Transverse colon (tissue), 4 donors: ENCODE measurements at regions not wholly inside any gene's neighbourhood (a gene's known extent, or its start where the extent isn't known, plus 50 kb on each side); places are given as distances from the start of the nearest gene placed in this dataset.

Experiments
- DNase-seq: peaks from one replicate; pipeline ENCODE4 v3.0.0-alpha.2; 2019
- H3K27ac ChIP-seq, 4 donors: fragments of 200-600 bp; sonication (generic); 2 replicates each; pipeline ENCODE4 v1.5.1; 2016 to 2018; ENCODE audit warnings: inconsistent platforms in 4 of 4
- H3K27me3 ChIP-seq: fragments of 200-600 bp; sonication (generic); 2 replicates; pipeline ENCODE4 v1.5.1; 2017; ENCODE audit warnings: inconsistent platforms
- H3K36me3 ChIP-seq, 4 donors: fragments of 200-600 bp; sonication (generic); 2 replicates each; pipeline ENCODE4 v1.5.1; 2017 to 2019; ENCODE audit warnings: inconsistent platforms in 4 of 4
- H3K4me1 ChIP-seq, 4 donors: fragments of 200-600 bp; sonication (generic); 2 replicates each; pipeline ENCODE4 v1.5.1; 2017 to 2020; ENCODE audit warnings: inconsistent platforms in 4 of 4
- H3K4me3 ChIP-seq, 4 donors: fragments of 200-600 bp; sonication (generic); 1 replicate in 1 of 4; 2 replicates in 3 of 4; pipeline versions ENCODE4 v1.5.1 to v1.6.1; 2017 to 2019; ENCODE audit warnings: inconsistent platforms in 4 of 4
- H3K9me3 ChIP-seq, 2 donors: fragments of 200-600 bp; sonication (generic); 2 replicates each; pipeline ENCODE4 v1.5.1; 2017 to 2019; ENCODE audit warnings: inconsistent platforms in 2 of 2
- EP300 ChIP-seq: sonication (generic); formaldehyde crosslinking; IDR thresholded peaks from one replicate; pipeline ENCODE4 v1.6.1; 2017; ENCODE audit warnings: antibody characterized with exemption, low read depth
- POLR2A ChIP-seq: fragments of 450-650 bp; IDR thresholded peaks from one replicate; pipeline ENCODE4 v1.6.1; 2016; ENCODE audit warnings: antibody characterized with exemption, mild to moderate bottlenecking, moderate library complexity
- POLR2AphosphoS5 ChIP-seq, 3 donors: sonication (generic); formaldehyde crosslinking; IDR thresholded peaks; one replicate each; pipeline ENCODE4 v1.6.1; 2016; ENCODE audit warnings: antibody characterized with exemption in 3 of 3
- WGBS, 2 donors: methylation state at CpG; one replicate each; pipeline ENCODE4 v1.1.5; 2018; ENCODE audit warnings: low coverage in 1 of 2; 5-methylcytosine and 5-hydroxymethylcytosine counted together
- in situ Hi-C, 4 donors: fragments of 200-750 bp; cut with MboI; loops; one replicate each; pipeline versions ENCODE4 v1.15.0 to v1.15.1; 2017; ENCODE audit warnings: low sequenced_read_pairs in 3 of 4, low pct_ligation_motif_present in 1 of 4, low pct_unique_long_range_greater_than_20kb in 1 of 4
- intact Hi-C: fragments of 100-400 bp; cut with DNase I; formaldehyde crosslinking; loops from one replicate; pipeline ENCODE4 v1.15.1; 2023; ENCODE audit warnings: low total_unique reads
- TF ChIP-seq, protein P1 (sequence below), 5 experiments: fragments of 200-600 bp in 3 of 5; fragments of 450-650 bp in 2 of 5; sonication (generic) in 3 of 5; IDR thresholded peaks; 1 replicate in 2 of 5; 2 replicates in 3 of 5; pipeline ENCODE4 v1.5.1; 2016 to 2017; ENCODE audit warnings: antibody characterized with exemption in 5 of 5, inconsistent platforms in 3 of 5, mild to moderate bottlenecking in 2 of 5, moderate library complexity in 1 of 5

DNA sequence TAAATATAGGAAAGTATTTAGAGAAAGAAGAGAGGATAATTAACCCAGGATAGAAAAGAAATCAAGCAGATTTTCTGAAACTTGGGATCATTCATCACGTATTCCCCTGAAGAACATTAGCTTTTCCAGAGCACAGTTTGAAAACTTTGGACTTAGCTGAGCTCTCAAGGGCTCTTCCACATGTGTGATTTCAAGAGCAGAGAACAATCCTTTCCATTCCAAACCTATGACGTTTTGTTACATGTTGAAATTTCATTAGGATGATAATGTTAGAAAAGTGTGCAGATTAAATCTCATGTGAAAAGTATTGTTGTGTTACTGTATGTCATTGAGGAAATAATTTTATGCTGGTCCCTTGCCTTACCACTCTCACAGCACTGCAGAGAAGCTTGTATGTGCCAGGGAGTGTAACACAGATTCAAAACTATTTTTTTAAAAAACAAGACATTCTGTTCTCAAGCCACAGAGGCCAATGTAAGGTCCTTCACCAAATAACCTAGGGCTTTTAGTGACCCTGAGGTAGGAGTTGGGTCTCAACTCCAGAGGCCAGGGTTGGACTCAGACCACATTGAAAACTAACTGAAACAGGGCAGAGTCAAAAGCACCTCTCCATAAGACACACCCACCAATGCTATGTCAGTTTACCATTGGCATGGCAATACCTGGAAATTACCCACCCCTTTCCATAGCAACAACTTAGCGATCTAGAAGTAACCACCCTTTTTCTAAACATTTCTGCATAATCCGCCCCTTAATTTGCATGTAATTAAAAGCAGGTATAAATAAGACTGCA, 141.3 kb downstream of the ANXA5 start:
- Histone ChIP-seq H3K27ac (no peak overlapping the region), H3K27me3 (no peaks in the 10 kb centered on the region), H3K36me3 (no peaks in the 10 kb centered on the region), H3K4me3 (no peak overlapping the region), H3K9me3 (no peaks in the 10 kb centered on the region), H3K4me1 (no peaks in the 10 kb centered on the region)
- TF ChIP-seq POLR2AphosphoS5 (IDR thresholded peaks at IDR 0.05) (no peak), POLR2A (no peak), EP300 (no peak)
- TF ChIP-seq, protein P1, sequence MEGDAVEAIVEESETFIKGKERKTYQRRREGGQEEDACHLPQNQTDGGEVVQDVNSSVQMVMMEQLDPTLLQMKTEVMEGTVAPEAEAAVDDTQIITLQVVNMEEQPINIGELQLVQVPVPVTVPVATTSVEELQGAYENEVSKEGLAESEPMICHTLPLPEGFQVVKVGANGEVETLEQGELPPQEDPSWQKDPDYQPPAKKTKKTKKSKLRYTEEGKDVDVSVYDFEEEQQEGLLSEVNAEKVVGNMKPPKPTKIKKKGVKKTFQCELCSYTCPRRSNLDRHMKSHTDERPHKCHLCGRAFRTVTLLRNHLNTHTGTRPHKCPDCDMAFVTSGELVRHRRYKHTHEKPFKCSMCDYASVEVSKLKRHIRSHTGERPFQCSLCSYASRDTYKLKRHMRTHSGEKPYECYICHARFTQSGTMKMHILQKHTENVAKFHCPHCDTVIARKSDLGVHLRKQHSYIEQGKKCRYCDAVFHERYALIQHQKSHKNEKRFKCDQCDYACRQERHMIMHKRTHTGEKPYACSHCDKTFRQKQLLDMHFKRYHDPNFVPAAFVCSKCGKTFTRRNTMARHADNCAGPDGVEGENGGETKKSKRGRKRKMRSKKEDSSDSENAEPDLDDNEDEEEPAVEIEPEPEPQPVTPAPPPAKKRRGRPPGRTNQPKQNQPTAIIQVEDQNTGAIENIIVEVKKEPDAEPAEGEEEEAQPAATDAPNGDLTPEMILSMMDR (IDR thresholded peaks at IDR 0.05): no peak
- intact Hi-C loops (no loop called here), in situ Hi-C loops (no loop called here)
- DNase-seq: no peak
- WGBS, 2 donors: 50 to 57% methylated on average over 3 to 4 of the region's 4 CpGs

- intact Hi-C loops (no loop called here), in situ Hi-C loops (no loop called here)
- Histone ChIP-seq H3K4me3 (no peak overlapping the region), H3K27ac (no peak overlapping the region), H3K27me3 (no peaks in the 10 kb centered on the region), H3K36me3 (no peaks in the 10 kb centered on the region), H3K9me3 (no peaks in the 10 kb centered on the region), H3K4me1 (no peaks in the 10 kb centered on the region)
- TF ChIP-seq EP300 (no peak), POLR2AphosphoS5 (IDR thresholded peaks at IDR 0.05) (no peak), POLR2A (no peak)
- TF ChIP-seq, protein P1 (IDR thresholded peaks at IDR 0.05): no peak
- DNase-seq: no peak
- WGBS, 2 donors: 50 to 53% methylated on average over 4 of the region's 4 CpGs
Measured at GRCh38 chr4:121554382-121554781, 142.4 kb downstream of the ANXA5 start.

- DNase-seq: no peak
- intact Hi-C loops: no loop called here
- WGBS, 2 donors: 69 to 72% methylated on average over 1 of the region's 1 CpG
Measured at GRCh38 chr4:121551881-121552280, 144.9 kb downstream of the ANXA5 start.

DNA sequence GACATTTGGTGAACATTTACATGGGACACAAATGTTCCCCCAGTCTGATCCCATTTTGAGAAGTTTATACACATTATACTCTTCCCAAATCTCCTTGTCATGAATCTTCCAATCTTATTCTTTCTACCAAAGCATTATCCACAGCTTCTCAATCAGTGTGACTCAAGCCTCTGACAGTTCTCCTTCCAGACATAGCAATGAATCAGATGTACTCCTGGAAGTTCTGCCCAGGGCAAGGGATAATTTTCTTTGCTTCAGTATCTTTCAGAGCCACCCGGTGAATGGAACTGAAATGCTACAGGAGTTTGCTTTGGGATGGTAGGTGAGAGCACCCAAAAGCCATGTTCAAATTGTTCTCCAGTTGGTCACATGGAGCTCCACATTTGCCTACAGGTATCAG, 145.5 kb downstream of the ANXA5 start:
- Histone ChIP-seq H3K9me3 (no peaks in the 10 kb centered on the region), H3K27ac (no peak overlapping the region), H3K4me3 (no peak overlapping the region), H3K27me3 (no peaks in the 10 kb centered on the region), H3K4me1 (no peaks in the 10 kb centered on the region), H3K36me3 (no peaks in the 10 kb centered on the region)
- TF ChIP-seq EP300 (no peak), POLR2A (no peak), POLR2AphosphoS5 (IDR thresholded peaks at IDR 0.05) (no peak)
- TF ChIP-seq, protein P1 (IDR thresholded peaks at IDR 0.05): no peak
- no peak for DNase-seq
- intact Hi-C loops (no loop called here), in situ Hi-C loops (no loop called here)
- 96 to 100% methylated on average over 1 of the region's 1 CpG for WGBS, 2 donors

More at GRCh38 chr4:121551881-121552280, 144.9 kb downstream of the ANXA5 start:
- in situ Hi-C loops: no loop called here
- no peaks in the 10 kb centered on the region for H3K36me3 ChIP-seq
- TF ChIP-seq POLR2A (no peak), POLR2AphosphoS5 (IDR thresholded peaks at IDR 0.05) (no peak), EP300 (no peak)
- TF ChIP-seq, protein P1 (IDR thresholded peaks at IDR 0.05): no peak
- no peak overlapping the region for H3K4me3 ChIP-seq
- no peaks in the 10 kb centered on the region for H3K4me1 ChIP-seq
- no peaks in the 10 kb centered on the region for H3K9me3 ChIP-seq
- no peak overlapping the region for H3K27ac ChIP-seq
- H3K27me3 ChIP-seq: no peaks in the 10 kb centered on the region
